Ectodermal cell (in vitro differentiated cells): ENCODE measurements at regions not wholly inside any gene's neighbourhood (a gene's known extent, or its start where the extent isn't known, plus 50 kb on each side); places are given as distances from the start of the nearest gene placed in this dataset.
"Not testable (repeated sequence)": the region's sequence is repeated elsewhere in the genome, so short reads cannot be mapped to it uniquely, and the experiment has no call there.

Experiments
- H3K27ac ChIP-seq: 2 replicates; pipeline ENCODE4 v1.7.0; 2013; ENCODE audit warnings: mild to moderate bottlenecking, low read depth, low read length; ENCODE audit not compliant: insufficient read depth, poor library complexity, severe bottlenecking
- H3K27me3 ChIP-seq: 2 replicates; pipeline ENCODE4 v1.7.0; 2013; ENCODE audit warnings: mild to moderate bottlenecking, low read length; ENCODE audit not compliant: insufficient read depth, control insufficient read depth, poor library complexity, severe bottlenecking
- H3K36me3 ChIP-seq: one replicate; pipeline ENCODE4 v1.7.0; 2013; ENCODE audit warnings: low read length; ENCODE audit not compliant: control insufficient read depth, insufficient read depth
- H3K4me1 ChIP-seq: one replicate; pipeline ENCODE4 v1.7.0; 2013; ENCODE audit warnings: low read length; ENCODE audit not compliant: control insufficient read depth, insufficient read depth
- H3K4me3 ChIP-seq: 2 replicates; pipeline ENCODE4 v1.7.0; 2013; ENCODE audit warnings: low read depth, low read length, control low read depth; ENCODE audit not compliant: insufficient read depth
- H3K9me3 ChIP-seq: 2 replicates; pipeline ENCODE4 v1.7.0; 2013; ENCODE audit warnings: mild to moderate bottlenecking, low read length, moderate library complexity; ENCODE audit not compliant: control insufficient read depth
- WGBS, 2 experiments: methylation state at CpG; one replicate each; pipeline ENCODE4 v1.1.7; 2013; ENCODE audit warnings: missing lambda C conversion rate in 2 of 2; 5-methylcytosine and 5-hydroxymethylcytosine counted together

DNA sequence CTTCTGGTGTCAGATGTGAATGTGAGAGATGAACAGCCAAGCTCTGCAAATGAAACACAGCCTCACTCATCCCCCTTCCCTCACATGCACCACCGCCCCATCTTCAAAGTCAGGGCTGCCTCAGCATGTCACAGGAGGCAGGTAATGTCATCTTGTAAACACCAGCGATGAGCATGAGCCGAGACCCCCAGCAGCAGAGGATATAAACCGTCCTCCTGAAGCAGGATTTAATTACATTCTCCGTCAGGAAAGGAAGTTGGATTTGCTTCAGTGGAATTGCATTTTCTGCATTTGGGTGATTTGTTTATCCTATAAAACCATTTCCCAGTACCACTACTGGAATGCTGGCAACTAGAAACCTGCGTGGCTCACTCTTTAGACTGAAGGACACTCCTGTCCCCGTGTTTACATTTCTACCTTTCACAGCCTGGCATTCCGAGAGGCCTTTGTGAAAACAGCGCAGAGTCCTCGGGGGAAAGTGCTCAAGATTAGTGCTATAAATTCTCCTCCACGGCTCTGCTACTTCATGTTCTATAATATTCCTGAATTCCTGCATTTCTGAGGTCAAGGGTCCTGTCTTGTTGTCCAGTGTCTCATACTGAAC is 619.2 kb downstream of the IRS1 start:
- H3K27me3 ChIP-seq, result no peaks in the 10 kb centered on the region
- WGBS, 2 experiments, result 90% methylated on average over 11 of the region's 11 CpGs
- H3K9me3 ChIP-seq, result no peaks in the 10 kb centered on the region
- H3K4me3 ChIP-seq, result no peak overlapping the region
- H3K4me1 ChIP-seq, result peaks cover 6% of the 10 kb centered on the region
- no peaks in the 10 kb centered on the region for H3K36me3 ChIP-seq
- no peak overlapping the region for H3K27ac ChIP-seq

DNA sequence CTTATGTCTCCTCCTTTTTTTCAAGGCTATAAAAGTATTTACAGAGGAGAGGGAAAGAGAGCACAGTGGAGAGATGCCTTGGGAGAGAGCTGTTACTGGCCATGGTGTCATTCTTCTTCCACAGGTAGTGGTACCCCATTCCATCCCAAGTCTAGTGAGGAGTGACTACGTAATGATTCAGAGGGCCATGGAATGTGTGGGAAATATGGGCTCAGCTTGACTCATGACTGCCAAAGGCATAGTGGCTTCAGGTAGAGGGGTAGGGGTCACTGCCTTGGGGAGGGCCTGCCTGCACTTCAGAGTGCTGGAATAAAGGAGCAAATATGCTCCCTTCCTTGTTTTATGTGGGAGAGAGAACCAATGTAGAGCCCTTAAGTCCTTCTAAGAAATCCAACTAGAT is 620.6 kb downstream of the IRS1 start:
- Histone ChIP-seq H3K4me3 (no peak overlapping the region), H3K36me3 (no peaks in the 10 kb centered on the region), H3K27me3 (no peaks in the 10 kb centered on the region), H3K4me1 (no peaks in the 10 kb centered on the region), H3K9me3 (no peaks in the 10 kb centered on the region), H3K27ac (no peak overlapping the region)
- WGBS, 2 experiments, result 94 to 96% methylated on average over 1 of the region's 1 CpG

DNA sequence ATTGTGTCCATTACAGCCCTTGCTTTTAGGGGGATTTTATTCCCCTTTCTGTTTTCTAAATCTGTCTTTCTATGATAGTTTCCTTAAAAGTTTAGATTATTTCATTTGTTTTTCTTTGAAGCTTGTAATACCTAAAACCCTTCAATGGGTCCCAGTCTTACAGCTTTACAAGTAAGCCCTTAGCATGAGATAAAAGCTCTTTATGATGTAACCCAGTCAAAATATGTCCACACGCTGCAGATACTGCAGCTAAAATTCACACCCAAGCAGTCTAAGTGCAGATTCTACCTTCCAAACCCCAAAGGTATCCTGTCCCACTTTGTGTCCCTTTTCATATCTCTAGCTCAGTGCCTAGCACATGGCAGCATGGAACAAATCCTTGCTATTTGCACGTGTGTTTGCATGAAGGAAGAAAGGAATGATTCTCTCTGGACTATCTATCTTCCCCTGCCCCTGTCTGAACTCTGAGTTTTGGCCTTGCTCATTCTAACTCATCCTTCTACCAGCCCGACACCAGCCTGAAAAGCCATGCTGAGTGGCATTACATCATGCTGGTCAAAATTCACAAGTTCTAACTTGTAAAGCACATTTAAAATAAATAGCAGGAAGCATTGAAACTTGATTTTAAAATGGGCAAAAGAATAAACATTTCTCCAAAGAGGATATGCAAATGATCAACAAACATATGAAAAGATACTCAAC is 623.2 kb downstream of the IRS1 start:
- WGBS, 2 experiments, result 92 to 94% methylated on average over 3 of the region's 3 CpGs
- H3K27ac ChIP-seq, result no peak overlapping the region
- H3K9me3 ChIP-seq, result no peaks in the 10 kb centered on the region
- H3K4me1 ChIP-seq, result no peaks in the 10 kb centered on the region
- H3K27me3 ChIP-seq, result no peaks in the 10 kb centered on the region
- H3K4me3 ChIP-seq, result no peak overlapping the region
- no peaks in the 10 kb centered on the region for H3K36me3 ChIP-seq

DNA sequence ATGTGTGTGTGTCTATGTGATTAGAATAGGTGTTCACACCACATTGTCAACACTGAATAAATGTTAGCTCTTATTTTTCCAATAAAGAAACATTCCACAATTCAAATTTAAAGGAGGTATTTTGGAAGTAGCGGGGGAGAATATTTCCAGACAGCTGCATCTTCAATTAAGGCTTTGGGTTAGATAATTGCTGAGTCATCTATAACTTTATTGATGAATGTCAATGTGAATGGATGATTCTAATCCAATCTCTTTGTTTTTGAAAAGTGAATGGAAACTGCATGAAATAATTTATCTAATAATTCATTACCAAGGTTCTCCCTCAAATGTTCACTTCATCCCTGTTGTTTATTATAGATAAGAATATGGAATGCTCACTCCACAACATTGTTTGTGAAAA is 625.2 kb downstream of the IRS1 start:
- H3K27me3 ChIP-seq, result no peaks in the 10 kb centered on the region
- no peaks in the 10 kb centered on the region for H3K36me3 ChIP-seq
- WGBS, 2 experiments, result 94 to 100% methylated on average over 1 of the region's 1 CpG
- no peak overlapping the region for H3K27ac ChIP-seq
- no peak overlapping the region for H3K4me3 ChIP-seq
- no peaks in the 10 kb centered on the region for H3K4me1 ChIP-seq
- no peaks in the 10 kb centered on the region for H3K9me3 ChIP-seq

DNA sequence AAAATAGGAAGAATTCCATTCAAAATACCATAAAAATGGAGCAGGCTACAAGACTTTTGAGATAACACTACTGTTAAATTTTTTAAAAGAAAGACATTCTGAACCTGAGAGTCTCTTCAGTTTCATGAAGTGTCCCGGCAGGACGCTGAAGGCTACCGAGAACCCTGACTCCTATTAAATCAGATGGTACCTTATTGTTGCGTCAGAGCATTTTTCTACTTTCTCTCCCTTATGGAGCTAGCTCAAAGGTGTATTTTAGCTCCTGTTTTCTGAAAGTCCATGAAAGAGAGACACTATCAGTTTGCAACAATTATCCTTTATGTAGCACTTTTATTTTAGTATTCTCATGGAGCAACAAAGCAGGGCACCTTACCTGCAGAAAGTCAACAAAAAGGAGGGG is 626.7 kb downstream of the IRS1 start:
- Histone ChIP-seq H3K27ac (no peak overlapping the region), H3K36me3 (no peaks in the 10 kb centered on the region), H3K4me3 (no peak overlapping the region), H3K27me3 (no peaks in the 10 kb centered on the region), H3K9me3 (no peaks in the 10 kb centered on the region), H3K4me1 (no peaks in the 10 kb centered on the region)
- WGBS, 2 experiments, result 86 to 95% methylated on average over 4 of the region's 4 CpGs

DNA sequence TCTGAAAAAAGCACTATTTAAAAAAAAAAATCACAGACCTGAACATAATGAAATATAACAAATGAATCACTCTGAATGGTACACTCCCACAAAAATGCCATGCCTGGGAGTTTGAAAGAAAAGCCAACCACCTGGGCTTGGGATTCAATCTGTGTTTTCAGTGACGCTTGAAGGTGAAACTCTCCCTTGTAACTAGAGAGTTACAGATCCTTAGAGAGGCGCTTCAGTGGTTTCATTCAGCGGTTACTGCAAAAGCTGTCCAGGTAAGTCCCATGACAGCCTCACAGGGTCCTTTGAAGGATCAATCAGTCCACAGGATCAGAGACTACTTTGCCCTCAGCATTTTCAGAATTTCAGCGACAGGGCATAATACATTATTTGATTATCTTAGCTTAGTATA is 627.3 kb downstream of the IRS1 start:
- no peak overlapping the region for H3K27ac ChIP-seq
- 96 to 97% methylated on average over 3 of the region's 4 CpGs for WGBS, 2 experiments
- no peaks in the 10 kb centered on the region for H3K27me3 ChIP-seq
- no peaks in the 10 kb centered on the region for H3K4me1 ChIP-seq
- H3K4me3 ChIP-seq, result no peak overlapping the region
- no peaks in the 10 kb centered on the region for H3K9me3 ChIP-seq
- H3K36me3 ChIP-seq, result no peaks in the 10 kb centered on the region

DNA sequence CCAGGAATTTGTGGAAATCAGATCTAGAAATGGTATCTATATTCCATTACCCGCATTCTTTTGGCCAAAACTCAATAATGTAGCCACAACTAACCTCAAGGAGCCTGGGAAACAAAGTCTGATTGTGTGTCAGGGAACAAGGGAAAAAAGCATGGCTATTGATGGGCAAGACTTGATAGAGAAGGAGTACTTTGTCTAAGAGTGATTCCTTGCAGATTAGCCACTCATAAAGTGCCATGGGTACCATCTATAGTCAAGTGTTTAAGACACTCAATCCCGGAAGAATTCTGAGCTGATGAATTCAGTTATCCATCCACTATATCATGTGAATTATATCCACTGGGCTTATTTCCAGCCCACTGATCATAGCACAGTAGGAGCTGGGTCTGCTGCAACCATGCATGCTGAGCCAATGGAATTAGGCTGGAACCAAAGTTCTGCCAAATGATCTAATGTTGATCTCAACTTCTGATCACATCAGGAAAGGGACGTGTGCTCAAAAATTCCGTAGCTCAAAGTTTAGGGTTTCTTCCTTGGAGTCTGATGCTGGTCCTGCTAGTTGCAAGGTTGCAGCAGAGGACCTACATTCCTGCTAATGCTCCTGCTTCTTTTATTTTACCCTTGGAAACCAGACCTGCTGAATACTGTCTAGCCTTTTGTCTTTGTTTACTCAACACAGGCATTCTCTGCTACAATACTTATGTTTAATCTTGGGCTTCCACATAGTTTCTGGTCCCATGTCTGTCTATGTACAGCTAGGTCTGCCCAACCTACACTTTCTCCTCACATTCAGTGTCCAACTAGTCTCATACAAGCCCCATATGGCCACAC is 629.7 kb downstream of the IRS1 start:
- H3K9me3 ChIP-seq, result no peaks in the 10 kb centered on the region

DNA sequence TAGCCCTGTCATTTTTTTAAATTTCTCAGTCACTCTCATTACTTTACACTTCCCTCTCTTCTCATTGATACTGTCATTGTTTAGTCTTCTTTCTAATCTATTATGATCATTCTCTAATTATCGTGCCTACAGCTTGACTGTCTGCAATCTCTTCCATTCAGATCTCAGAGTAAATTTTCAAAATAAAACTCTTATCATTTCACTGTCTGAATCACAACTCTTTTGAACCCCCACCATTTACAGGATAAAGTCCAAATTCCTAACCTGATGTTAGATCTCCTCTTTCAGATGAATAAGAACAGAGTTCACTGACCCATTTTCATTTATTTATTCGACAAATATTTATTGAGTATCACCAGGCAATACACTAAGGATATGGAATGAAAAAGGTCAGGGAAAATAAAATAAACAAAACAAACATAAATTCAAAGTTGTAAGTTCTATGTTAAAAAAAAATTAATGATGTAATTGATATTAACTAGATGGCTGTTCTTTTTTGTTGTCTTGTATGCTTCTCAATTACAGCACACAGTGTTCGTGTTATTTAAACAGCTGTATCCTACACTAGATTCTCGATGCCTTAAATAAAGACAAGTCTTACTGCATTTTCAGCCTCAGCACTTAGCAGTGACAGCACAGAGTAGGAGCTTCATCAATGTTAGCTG is 631.0 kb downstream of the IRS1 start:
- 91 to 95% methylated on average over 3 of the region's 4 CpGs for WGBS, 2 experiments
- Histone ChIP-seq H3K36me3 (no peaks in the 10 kb centered on the region), H3K27me3 (no peaks in the 10 kb centered on the region), H3K4me3 (no peak overlapping the region), H3K4me1 (no peaks in the 10 kb centered on the region), H3K27ac (no peak overlapping the region), H3K9me3 (no peaks in the 10 kb centered on the region)

More for the DNA sequence above, 629.7 kb downstream of the IRS1 start:
- H3K27ac ChIP-seq, result no peak overlapping the region
- H3K36me3 ChIP-seq, result no peaks in the 10 kb centered on the region
- no peak overlapping the region for H3K4me3 ChIP-seq
- 90 to 98% methylated on average over 4 of the region's 4 CpGs for WGBS, 2 experiments
- no peaks in the 10 kb centered on the region for H3K27me3 ChIP-seq
- H3K4me1 ChIP-seq, result no peaks in the 10 kb centered on the region

DNA sequence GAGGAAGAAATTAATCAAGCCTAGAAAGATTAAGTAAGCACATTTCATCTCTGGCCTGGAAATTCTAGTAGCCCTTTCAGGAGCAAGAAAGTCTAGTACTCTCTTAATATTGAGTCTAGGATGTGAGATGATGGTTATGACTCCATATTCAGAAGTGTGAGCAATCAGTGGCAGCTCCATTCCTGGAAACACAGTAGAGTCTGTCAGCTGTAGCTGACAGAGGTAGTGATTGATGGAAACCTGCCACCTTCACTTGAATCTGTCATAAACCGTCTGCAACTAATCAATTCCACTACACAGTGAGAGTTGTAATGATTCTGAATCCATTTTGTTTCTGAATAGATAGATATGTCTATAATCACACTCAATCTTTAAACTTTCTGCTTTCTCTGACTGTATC is 635.1 kb downstream of the IRS1 start:
- peaks cover 6% of the 10 kb centered on the region for H3K4me1 ChIP-seq
- H3K4me3 ChIP-seq, result no peak overlapping the region
- no peaks in the 10 kb centered on the region for H3K9me3 ChIP-seq
- no peak overlapping the region for H3K27ac ChIP-seq
- H3K27me3 ChIP-seq, result no peaks in the 10 kb centered on the region
- 100% methylated on average over 1 of the region's 1 CpG; no CpG with 5 or more reads in 1 of the 2 experiments for WGBS, 2 experiments
- no peaks in the 10 kb centered on the region for H3K36me3 ChIP-seq

DNA sequence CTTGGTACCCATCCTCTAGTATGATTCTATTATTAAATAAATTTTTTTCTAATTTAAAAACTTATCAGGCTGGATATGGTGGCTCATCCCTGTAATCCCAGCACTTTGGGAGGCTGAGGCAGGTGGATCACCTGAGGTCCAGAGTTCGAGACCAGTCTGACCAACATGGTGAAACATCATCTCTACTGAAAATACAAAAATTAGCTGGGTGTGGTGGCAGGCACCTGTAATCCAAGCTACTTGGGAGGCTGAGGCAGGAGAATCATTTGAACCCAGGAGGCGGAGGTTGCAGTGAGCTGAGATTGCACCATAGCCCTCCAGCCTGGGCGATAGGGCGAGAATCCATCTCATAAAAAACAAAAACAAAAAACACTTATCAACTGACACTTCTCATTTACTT is 639.0 kb downstream of the IRS1 start:
- H3K9me3 ChIP-seq, H3K27me3 ChIP-seq, H3K27ac ChIP-seq, H3K4me3 ChIP-seq, H3K36me3 ChIP-seq: not testable (repeated sequence)
- H3K4me1 ChIP-seq, result peaks cover 25% of the 10 kb centered on the region
- 90 to 96% methylated on average over 4 of the region's 4 CpGs for WGBS, 2 experiments
